Thyroid gland (tissue), 4 donors: ENCODE measurements at regions not wholly inside any gene's neighbourhood (a gene's known extent, or its start where the extent isn't known, plus 50 kb on each side); places are given as distances from the start of the nearest gene placed in this dataset.

Experiments
- CTCF ChIP-seq, 6 experiments: fragments of 200-600 bp in 3 of 6; fragments of 450-650 bp in 3 of 6; sonication (generic) in 3 of 6; IDR thresholded peaks; one replicate each; pipeline ENCODE4 v1.5.1; 2016 to 2019; ENCODE audit warnings: antibody characterized with exemption in 6 of 6, mild to moderate bottlenecking in 2 of 6, inconsistent platforms in 1 of 6, moderate library complexity in 1 of 6
- POLR2A ChIP-seq, 2 donors: fragments of 450-650 bp; IDR thresholded peaks; one replicate each; pipeline ENCODE4 v1.6.1; 2017; ENCODE audit warnings: antibody characterized with exemption in 2 of 2, mild to moderate bottlenecking in 2 of 2, moderate library complexity in 1 of 2

GRCh38 chr2:109057686-109058085 lies 68.7 kb upstream of the EDAR start:
- no peak for TF ChIP-seq CTCF (IDR thresholded peaks at IDR 0.05)
- no peak for TF ChIP-seq POLR2A (IDR thresholded peaks at IDR 0.05)
